ENCODE measurements at regions not wholly inside any gene's neighbourhood (a gene's known extent, or its start where the extent isn't known, plus 50 kb on each side); places are given as distances from the start of the nearest gene placed in this dataset.

DNA sequence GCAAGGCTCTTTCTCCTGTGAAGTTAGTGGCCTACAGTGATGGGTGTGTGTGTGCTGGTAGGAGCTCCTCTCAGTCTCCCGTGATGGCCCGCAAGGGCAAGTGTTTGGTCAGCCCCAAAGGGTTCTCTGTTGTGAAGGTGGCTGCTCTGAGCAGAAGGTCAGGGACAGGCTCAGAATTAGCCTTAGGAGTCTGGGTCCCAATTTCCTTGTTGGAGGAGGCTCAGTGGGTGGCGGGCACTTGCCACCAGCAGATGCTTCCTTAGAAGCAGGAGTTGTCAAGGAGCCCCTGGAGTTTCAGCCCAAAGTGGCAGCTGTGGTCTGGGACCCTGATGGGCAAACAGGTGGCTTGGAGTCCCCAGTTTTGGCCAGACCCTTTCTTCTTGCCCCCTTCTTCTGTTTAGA, 154.4 kb downstream of the MACROH2A1 start:
- TF ChIP-seq, protein P1, sequence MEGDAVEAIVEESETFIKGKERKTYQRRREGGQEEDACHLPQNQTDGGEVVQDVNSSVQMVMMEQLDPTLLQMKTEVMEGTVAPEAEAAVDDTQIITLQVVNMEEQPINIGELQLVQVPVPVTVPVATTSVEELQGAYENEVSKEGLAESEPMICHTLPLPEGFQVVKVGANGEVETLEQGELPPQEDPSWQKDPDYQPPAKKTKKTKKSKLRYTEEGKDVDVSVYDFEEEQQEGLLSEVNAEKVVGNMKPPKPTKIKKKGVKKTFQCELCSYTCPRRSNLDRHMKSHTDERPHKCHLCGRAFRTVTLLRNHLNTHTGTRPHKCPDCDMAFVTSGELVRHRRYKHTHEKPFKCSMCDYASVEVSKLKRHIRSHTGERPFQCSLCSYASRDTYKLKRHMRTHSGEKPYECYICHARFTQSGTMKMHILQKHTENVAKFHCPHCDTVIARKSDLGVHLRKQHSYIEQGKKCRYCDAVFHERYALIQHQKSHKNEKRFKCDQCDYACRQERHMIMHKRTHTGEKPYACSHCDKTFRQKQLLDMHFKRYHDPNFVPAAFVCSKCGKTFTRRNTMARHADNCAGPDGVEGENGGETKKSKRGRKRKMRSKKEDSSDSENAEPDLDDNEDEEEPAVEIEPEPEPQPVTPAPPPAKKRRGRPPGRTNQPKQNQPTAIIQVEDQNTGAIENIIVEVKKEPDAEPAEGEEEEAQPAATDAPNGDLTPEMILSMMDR (IDR thresholded peaks at IDR 0.05; ENCODE audit: low read depth, low read length): no peak
- no peak for TF ChIP-seq EZH2phosphoT487 (IDR thresholded peaks at IDR 0.05; ENCODE audit: low read depth)

Data from OCI-LY3 (cell line).